ENCODE measurements at regions not wholly inside any gene's neighbourhood (a gene's known extent, or its start where the extent isn't known, plus 50 kb on each side); places are given as distances from the start of the nearest gene placed in this dataset.

- Histone ChIP-seq H3K27me3 (ENCODE audit: low read length) (no peaks in the 10 kb centered on the region), H3K79me2 (ENCODE audit: insufficient read depth, low read length) (no peaks in the 10 kb centered on the region), H3K27ac (ENCODE audit: low read depth, low read length) (no peak overlapping the region), H3F3A (ENCODE audit: insufficient read depth) (no peaks in the 10 kb centered on the region), H3K9me2 (replicated peaks; ENCODE audit: insufficient read depth, low read length) (no peaks in the 10 kb centered on the region), H3K9ac (ENCODE audit: low read length) (no peak overlapping the region), H3K4me3 (ENCODE audit: insufficient read depth, low read length, poor library complexity, severe bottlenecking) (no peak overlapping the region), H3K9me3 (ENCODE audit: insufficient read depth, low read length) (no peaks in the 10 kb centered on the region), H3K36me3 (ENCODE audit: low read length) (no peaks in the 10 kb centered on the region), H2AFZ (ENCODE audit: low read depth, low read length, severe bottlenecking) (no peak overlapping the region), H3K4me2 (ENCODE audit: low read depth, low read length, poor library complexity, severe bottlenecking) (no peak overlapping the region), H4K20me1 (ENCODE audit: low read depth, low read length) (no peaks in the 10 kb centered on the region)
- TF ChIP-seq EZH2phosphoT487 (conservative IDR thresholded peaks at IDR 0.05; ENCODE audit: low read length), result no peak
- TF ChIP-seq, protein P1, sequence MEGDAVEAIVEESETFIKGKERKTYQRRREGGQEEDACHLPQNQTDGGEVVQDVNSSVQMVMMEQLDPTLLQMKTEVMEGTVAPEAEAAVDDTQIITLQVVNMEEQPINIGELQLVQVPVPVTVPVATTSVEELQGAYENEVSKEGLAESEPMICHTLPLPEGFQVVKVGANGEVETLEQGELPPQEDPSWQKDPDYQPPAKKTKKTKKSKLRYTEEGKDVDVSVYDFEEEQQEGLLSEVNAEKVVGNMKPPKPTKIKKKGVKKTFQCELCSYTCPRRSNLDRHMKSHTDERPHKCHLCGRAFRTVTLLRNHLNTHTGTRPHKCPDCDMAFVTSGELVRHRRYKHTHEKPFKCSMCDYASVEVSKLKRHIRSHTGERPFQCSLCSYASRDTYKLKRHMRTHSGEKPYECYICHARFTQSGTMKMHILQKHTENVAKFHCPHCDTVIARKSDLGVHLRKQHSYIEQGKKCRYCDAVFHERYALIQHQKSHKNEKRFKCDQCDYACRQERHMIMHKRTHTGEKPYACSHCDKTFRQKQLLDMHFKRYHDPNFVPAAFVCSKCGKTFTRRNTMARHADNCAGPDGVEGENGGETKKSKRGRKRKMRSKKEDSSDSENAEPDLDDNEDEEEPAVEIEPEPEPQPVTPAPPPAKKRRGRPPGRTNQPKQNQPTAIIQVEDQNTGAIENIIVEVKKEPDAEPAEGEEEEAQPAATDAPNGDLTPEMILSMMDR (IDR thresholded peaks at IDR 0.05; ENCODE audit: insufficient read depth, low read length, poor library complexity, severe bottlenecking), result no peak
These were observed 316.4 kb downstream of the TEX29 start for GRCh38 chr13:111636804-111637203.

- Histone ChIP-seq H3F3A (ENCODE audit: insufficient read depth) (no peaks in the 10 kb centered on the region), H3K4me3 (ENCODE audit: insufficient read depth, low read length, poor library complexity, severe bottlenecking) (no peak overlapping the region)
These were observed 316.9 kb downstream of the TEX29 start for GRCh38 chr13:111637365-111637764.

GRCh38 chr13:111638233-111638632 lies 317.8 kb downstream of the TEX29 start:
- H3K27ac ChIP-seq (ENCODE audit: low read depth, low read length), result no peak overlapping the region
- no peaks in the 10 kb centered on the region for H3K9me3 ChIP-seq (ENCODE audit: insufficient read depth, low read length)
- no peaks in the 10 kb centered on the region for H3K79me2 ChIP-seq (ENCODE audit: insufficient read depth, low read length)
- TF ChIP-seq EZH2phosphoT487 (conservative IDR thresholded peaks at IDR 0.05; ENCODE audit: low read length), result no peak
- TF ChIP-seq, protein P1 (IDR thresholded peaks at IDR 0.05; ENCODE audit: insufficient read depth, low read length, poor library complexity, severe bottlenecking), result no peak
- H3K36me3 ChIP-seq (ENCODE audit: low read length), result no peaks in the 10 kb centered on the region
- H4K20me1 ChIP-seq (ENCODE audit: low read depth, low read length), result no peaks in the 10 kb centered on the region
- no peaks in the 10 kb centered on the region for H3K9me2 ChIP-seq (replicated peaks; ENCODE audit: insufficient read depth, low read length)
- no peak overlapping the region for H3K4me2 ChIP-seq (ENCODE audit: low read depth, low read length, poor library complexity, severe bottlenecking)
- no peak overlapping the region for H3K9ac ChIP-seq (ENCODE audit: low read length)
- H3K27me3 ChIP-seq (ENCODE audit: low read length), result no peaks in the 10 kb centered on the region
- H3K4me3 ChIP-seq (ENCODE audit: insufficient read depth, low read length, poor library complexity, severe bottlenecking), result no peak overlapping the region
- H3F3A ChIP-seq (ENCODE audit: insufficient read depth), result no peaks in the 10 kb centered on the region
- H2AFZ ChIP-seq (ENCODE audit: low read depth, low read length, severe bottlenecking), result no peak overlapping the region

More at GRCh38 chr13:111637365-111637764, 316.9 kb downstream of the TEX29 start:
- Histone ChIP-seq H3K4me2 (ENCODE audit: low read depth, low read length, poor library complexity, severe bottlenecking) (no peak overlapping the region), H3K9ac (ENCODE audit: low read length) (no peak overlapping the region), H3K79me2 (ENCODE audit: insufficient read depth, low read length) (no peaks in the 10 kb centered on the region), H3K27ac (ENCODE audit: low read depth, low read length) (no peak overlapping the region), H2AFZ (ENCODE audit: low read depth, low read length, severe bottlenecking) (no peak overlapping the region), H3K36me3 (ENCODE audit: low read length) (no peaks in the 10 kb centered on the region), H4K20me1 (ENCODE audit: low read depth, low read length) (no peaks in the 10 kb centered on the region), H3K9me2 (replicated peaks; ENCODE audit: insufficient read depth, low read length) (no peaks in the 10 kb centered on the region), H3K9me3 (ENCODE audit: insufficient read depth, low read length) (no peaks in the 10 kb centered on the region), H3K27me3 (ENCODE audit: low read length) (no peaks in the 10 kb centered on the region)
- TF ChIP-seq EZH2phosphoT487 (conservative IDR thresholded peaks at IDR 0.05; ENCODE audit: low read length), result no peak
- TF ChIP-seq, protein P1 (IDR thresholded peaks at IDR 0.05; ENCODE audit: insufficient read depth, low read length, poor library complexity, severe bottlenecking), result no peak
